Central memory CD8-positive, alpha-beta T cell (primary cell): ENCODE measurements at regions not wholly inside any gene's neighbourhood (a gene's known extent, or its start where the extent isn't known, plus 50 kb on each side); places are given as distances from the start of the nearest gene placed in this dataset.

Experiments
- ATAC-seq: fragments of 150-1000 bp; cut with Tn5 transposase; replicated peaks from 2 replicates; pipeline ENCODE4 v1.10.0; 2022; ENCODE audit warnings: mild to moderate bottlenecking, moderate FRiP score, moderate number of reproducible peaks; ENCODE audit not compliant: poor library complexity, severe bottlenecking; ENCODE audit errors: extremely low read depth
- DNase-seq, 2 donors: peaks; one replicate each; pipeline ENCODE4 v3.0.0; 2021; ENCODE audit warnings: low spot score in 2 of 2
- H3K27ac Mint-ChIP-seq: one replicate; pipeline ENCODE4 v1.8.0; 2022; ENCODE audit warnings: low read depth, mild to moderate bottlenecking, moderate library complexity, mixed read lengths
- H3K27me3 Mint-ChIP-seq: one replicate; pipeline ENCODE4 v1.8.0; 2022; ENCODE audit warnings: mixed read lengths
- H3K36me3 Mint-ChIP-seq: one replicate; pipeline ENCODE4 v1.8.0; 2022; ENCODE audit warnings: mild to moderate bottlenecking, moderate library complexity, mixed read lengths; ENCODE audit not compliant: insufficient read depth
- H3K4me1 Mint-ChIP-seq: one replicate; pipeline ENCODE4 v1.8.0; 2022; ENCODE audit warnings: mixed read lengths
- H3K4me3 Mint-ChIP-seq: one replicate; pipeline ENCODE4 v1.8.0; 2022; ENCODE audit warnings: mild to moderate bottlenecking, moderate library complexity, mixed read lengths
- H3K9me3 Mint-ChIP-seq: one replicate; pipeline ENCODE4 v1.8.0; 2022; ENCODE audit warnings: mixed read lengths

DNA sequence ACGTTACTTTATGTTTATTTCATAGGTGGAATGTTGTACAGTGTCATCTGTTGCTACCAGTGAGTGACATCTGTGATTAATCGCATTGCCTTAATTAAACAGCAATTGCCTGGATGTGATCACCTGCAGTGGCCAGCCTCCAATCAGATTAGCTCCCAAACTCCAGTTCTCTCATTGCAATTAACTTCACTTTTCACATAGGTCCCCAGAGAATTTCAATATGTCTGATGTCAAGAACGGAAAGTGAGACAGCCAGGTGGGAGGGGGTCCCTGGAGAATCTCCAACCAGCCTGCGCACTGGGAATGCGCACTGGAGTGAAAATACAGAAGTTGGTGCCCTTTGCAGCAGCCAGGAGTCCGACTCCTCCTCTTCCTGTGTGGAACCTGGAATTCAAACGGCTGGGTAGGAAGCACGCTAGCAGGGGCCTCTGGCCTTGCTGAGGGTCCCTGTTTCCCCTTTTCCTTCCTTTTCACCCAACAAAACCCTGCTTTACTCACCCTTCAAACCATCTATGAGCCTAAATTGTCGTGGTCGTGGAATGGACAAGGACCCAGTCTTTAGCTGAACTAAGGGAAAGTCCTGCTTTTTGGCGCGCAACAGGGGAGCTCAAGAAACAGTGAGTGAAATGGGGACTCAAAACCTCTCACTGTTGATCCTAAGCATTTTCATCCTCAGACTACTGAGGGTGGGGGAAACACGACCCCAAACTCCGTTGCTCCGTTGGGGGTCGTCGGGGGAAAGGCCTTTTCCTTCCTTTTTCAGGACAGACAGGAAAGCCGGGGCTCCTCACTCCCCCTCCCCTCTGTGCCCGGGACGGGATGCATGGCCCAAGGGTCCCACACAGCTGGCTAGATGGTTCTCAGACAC lies 1355.5 kb upstream of the LRRTM3 start:
- Mint-ChIP-seq H3K4me3 (no peak overlapping the region), H3K27ac (no peak overlapping the region), H3K9me3 (peaks cover 5% of the 10 kb centered on the region), H3K36me3 (peaks cover 2% of the 10 kb centered on the region), H3K27me3 (no peaks in the 10 kb centered on the region), H3K4me1 (no peaks in the 10 kb centered on the region)
- DNase-seq (no peak), ATAC-seq (no peak)

DNA sequence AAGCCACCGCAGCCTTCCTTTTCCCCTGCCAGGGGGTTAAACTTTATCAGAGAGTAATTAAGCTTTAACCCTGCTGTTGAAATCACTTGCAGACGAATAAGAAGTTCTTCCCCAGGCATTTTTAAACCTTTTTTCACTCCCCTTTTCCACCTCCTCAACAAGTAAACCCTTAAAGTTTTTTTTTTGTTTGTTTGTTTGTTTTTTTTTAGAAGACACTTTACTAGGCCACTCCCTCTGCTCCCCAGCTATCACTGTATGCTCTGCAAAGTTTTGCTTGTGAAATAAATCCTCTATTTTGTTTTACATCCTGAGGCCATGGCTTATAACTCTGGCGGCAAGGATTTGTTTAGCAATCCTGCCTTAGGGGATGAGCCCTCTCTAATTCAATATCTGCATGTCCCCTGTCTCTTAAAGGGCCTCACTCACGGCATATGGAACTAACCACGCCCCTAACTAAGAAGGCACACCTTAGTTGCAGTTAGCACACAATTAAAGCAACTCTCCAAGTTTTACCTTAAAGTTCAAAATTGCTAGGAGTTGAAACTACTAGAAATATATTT lies 1354.7 kb upstream of the LRRTM3 start:
- DNase-seq = no peak
- no peak overlapping the region for H3K27ac Mint-ChIP-seq
- no peaks in the 10 kb centered on the region for H3K27me3 Mint-ChIP-seq
- peaks cover 2% of the 10 kb centered on the region for H3K36me3 Mint-ChIP-seq
- H3K4me3 Mint-ChIP-seq = no peak overlapping the region
- no peaks in the 10 kb centered on the region for H3K4me1 Mint-ChIP-seq
- H3K9me3 Mint-ChIP-seq = peaks cover 5% of the 10 kb centered on the region
- ATAC-seq = no peak

DNA sequence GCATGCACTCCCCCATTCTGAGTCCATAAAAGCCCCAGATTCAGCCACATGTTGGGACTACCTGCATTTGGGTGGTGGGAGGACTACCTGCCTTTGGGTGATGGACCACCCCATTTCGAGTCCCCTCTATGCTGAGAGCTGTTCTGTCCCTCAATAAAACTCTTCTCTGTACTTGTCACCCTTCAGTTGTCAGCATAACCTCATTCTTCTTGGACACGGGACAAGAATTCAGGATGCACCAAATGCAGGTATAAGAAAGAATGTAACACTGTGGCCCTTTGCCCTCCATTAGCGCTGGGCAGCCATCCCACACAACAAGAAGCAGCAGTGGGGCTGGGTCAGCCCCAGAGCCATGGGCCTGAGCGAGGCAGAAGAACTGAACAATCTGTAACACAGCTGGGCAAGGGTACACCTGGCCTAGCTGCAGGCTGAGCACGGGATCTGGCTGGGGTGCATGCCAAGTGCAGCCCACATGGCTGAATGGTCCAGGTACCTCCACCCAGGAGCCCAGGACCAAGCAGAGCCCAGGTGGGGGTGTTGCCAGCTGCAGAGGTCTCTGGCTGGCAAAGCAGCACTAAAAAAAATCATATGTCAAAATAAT lies 1344.3 kb upstream of the LRRTM3 start:
- ATAC-seq = no peak
- no peak overlapping the region for H3K27ac Mint-ChIP-seq
- DNase-seq = no peak
- H3K4me3 Mint-ChIP-seq = no peak overlapping the region
- no peaks in the 10 kb centered on the region for H3K36me3 Mint-ChIP-seq
- peaks cover 19% of the 10 kb centered on the region for H3K9me3 Mint-ChIP-seq
- H3K27me3 Mint-ChIP-seq = no peaks in the 10 kb centered on the region
- H3K4me1 Mint-ChIP-seq = no peaks in the 10 kb centered on the region

DNA sequence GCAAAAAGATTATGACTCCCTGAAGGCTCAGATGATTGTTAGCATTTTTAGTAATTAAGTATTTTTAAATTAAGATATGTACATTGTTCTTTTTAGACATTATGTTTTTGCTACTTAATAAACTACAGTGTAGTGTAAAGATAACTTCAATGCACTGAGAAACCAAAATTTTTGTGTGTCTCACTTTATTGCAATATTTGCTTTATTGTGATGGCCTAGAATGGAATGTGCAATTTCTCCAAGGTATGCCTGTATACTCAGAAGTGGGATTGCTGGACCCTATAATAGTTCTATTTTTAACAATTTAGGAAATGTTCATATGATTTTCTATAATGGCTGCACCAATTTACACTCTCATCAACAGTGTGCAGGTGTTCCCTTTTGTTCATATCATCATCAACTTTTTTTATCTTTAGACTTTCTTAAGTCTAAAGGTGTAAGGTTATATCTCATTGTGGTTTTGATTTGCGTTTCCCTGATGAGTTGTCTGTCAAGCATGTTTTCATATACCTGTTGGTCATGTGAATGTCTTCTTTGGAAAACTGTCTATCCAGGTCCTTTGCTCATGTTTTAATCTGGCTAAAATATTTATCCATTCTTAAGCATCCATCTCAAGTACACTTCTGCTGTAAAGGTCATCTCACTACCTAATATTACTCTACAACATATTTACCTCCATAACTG lies 1323.5 kb upstream of the LRRTM3 start:
- no peaks in the 10 kb centered on the region for H3K27me3 Mint-ChIP-seq
- H3K4me1 Mint-ChIP-seq = no peaks in the 10 kb centered on the region
- peaks cover 15% of the 10 kb centered on the region for H3K9me3 Mint-ChIP-seq
- H3K4me3 Mint-ChIP-seq = no peak overlapping the region
- no peaks in the 10 kb centered on the region for H3K36me3 Mint-ChIP-seq
- ATAC-seq = no peak
- H3K27ac Mint-ChIP-seq = no peak overlapping the region
- no peak for DNase-seq

DNA sequence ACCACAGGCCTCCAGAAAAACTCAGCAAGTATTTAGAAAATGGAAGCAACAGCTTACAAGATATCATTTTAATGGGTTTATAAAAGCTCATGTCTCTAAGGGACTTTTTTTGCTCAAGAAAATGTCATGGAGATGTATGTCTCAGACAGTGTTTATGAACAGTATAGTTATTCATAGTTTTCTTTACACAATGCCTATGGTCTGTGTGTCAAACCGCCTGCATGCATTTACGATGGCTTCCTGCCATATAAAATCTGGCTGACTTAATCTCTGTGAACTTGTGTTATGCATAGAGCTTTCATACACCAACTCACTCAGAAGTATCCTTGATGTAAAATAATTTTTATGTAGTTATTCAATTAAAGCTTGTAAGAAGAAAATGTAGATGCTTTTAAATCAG lies 1314.2 kb upstream of the LRRTM3 start:
- no peak for DNase-seq
- no peak overlapping the region for H3K4me3 Mint-ChIP-seq

DNA sequence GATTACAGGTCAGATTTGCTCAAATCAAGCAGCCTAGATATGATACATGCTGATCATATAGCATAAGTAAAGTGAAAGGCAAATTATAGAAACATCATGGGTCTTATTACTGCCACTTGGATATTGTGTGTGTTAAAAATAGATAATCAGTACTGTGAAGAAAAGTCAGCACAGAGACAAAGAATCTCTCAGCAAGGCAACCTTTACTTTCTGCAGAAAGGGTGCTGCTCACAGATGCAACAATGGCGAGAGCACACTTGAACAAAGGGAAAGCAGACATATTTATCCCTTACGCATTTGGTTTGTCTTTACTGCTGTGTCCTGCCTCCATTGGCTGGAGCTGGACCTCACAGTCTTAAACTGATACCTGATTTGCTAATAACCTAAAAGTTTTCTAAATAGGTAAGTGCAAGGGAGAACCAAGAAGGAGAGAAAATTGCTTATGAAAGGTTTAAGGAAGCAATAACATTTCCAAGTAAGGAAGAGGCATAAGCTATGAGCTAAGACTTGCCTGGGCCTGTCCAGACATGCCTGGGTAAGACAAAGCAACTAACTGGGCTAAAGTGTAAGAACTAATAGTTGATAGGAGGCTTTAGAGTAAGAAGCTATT lies 1310.8 kb upstream of the LRRTM3 start:
- Mint-ChIP-seq H3K27me3 (no peaks in the 10 kb centered on the region), H3K36me3 (no peaks in the 10 kb centered on the region), H3K9me3 (peaks cover 13% of the 10 kb centered on the region), H3K4me3 (no peak overlapping the region), H3K4me1 (no peaks in the 10 kb centered on the region), H3K27ac (no peak overlapping the region)
- DNase-seq (no peak), ATAC-seq (no peak)

More for the DNA sequence above, 1314.2 kb upstream of the LRRTM3 start:
- H3K27me3 Mint-ChIP-seq = no peaks in the 10 kb centered on the region
- H3K4me1 Mint-ChIP-seq = no peaks in the 10 kb centered on the region
- ATAC-seq = no peak
- H3K36me3 Mint-ChIP-seq = no peaks in the 10 kb centered on the region
- H3K27ac Mint-ChIP-seq = no peak overlapping the region
- peaks cover 40% of the 10 kb centered on the region for H3K9me3 Mint-ChIP-seq

DNA sequence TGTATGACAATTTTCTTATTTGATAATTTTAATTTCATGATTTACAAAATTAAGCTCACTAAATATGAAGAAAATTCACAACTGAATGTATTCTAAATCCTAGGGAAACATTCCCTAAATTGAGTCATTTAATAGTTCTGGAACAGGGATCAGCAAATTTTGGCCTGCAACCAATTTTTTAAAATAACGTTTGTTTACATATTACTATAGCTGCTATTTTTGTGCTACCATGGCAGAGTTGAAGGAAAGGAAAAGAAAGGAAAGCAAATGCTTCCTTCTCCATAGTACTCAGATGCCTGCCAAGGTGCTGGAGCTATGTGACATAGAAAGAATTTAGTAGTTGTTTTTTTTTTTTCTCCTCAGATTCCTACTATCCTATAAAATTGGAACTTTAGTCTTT lies 1307.7 kb upstream of the LRRTM3 start:
- H3K27me3 Mint-ChIP-seq = no peaks in the 10 kb centered on the region
- peaks cover 19% of the 10 kb centered on the region for H3K9me3 Mint-ChIP-seq
- H3K27ac Mint-ChIP-seq = no peak overlapping the region
- no peak for DNase-seq
- no peak overlapping the region for H3K4me3 Mint-ChIP-seq
- no peaks in the 10 kb centered on the region for H3K36me3 Mint-ChIP-seq
- no peaks in the 10 kb centered on the region for H3K4me1 Mint-ChIP-seq
- ATAC-seq = no peak

DNA sequence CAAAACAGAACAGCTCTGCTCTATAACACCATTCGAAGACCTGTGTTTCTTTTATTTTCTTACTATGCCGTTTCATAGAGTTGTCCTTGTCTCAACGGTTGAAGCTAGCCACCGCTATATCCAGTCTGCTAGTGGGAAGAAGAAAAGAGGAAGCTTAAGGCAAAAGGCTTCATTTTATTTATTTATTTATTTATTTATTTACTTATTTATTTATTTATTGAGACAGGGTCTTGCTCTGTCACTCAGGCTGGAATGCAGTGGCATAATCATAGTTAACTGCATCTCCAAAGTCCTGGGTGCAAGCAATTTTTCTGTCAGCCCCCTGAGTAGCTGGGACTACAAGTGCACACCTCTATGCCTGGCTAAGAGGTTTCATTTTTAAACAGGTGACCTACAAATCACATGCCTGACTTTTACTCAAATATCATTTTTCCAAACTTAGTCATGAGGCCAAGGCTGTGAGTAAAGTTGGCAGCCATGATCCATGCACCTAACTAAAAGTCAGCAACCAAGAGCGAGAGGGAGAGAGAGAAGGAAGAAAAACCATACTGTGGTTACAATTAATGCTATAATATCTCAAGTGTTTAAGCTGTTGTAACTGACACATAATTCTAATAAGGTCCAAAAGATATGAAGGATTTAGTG lies 1305.3 kb upstream of the LRRTM3 start:
- H3K36me3 Mint-ChIP-seq = no peaks in the 10 kb centered on the region
- no peak overlapping the region for H3K4me3 Mint-ChIP-seq
- no peak overlapping the region for H3K27ac Mint-ChIP-seq
- peaks cover 12% of the 10 kb centered on the region for H3K9me3 Mint-ChIP-seq
- H3K4me1 Mint-ChIP-seq = no peaks in the 10 kb centered on the region
- ATAC-seq = no peak
- H3K27me3 Mint-ChIP-seq = no peaks in the 10 kb centered on the region
- DNase-seq = no peak

DNA sequence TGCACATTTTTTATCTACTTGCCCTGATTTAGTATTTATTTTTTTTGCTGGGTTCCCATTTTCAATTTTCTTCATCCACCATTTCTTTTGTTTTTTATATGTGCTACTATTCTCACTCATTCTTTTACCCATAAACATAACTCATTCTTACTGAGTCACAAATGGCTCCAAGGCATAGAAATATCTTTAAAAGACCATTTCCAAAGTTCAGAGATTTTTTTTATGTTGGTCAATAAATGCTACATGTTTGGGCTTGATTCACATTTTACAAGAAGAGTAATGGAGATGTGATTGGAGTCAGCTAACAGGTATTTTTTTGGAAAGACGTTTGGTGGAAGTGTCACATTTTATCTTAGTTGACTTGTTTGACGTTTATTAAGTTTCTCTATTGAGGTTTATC lies 1303.2 kb upstream of the LRRTM3 start:
- Mint-ChIP-seq H3K4me3 (no peak overlapping the region), H3K27me3 (no peaks in the 10 kb centered on the region), H3K36me3 (no peaks in the 10 kb centered on the region), H3K9me3 (peaks cover 12% of the 10 kb centered on the region), H3K4me1 (no peaks in the 10 kb centered on the region), H3K27ac (no peak overlapping the region)
- DNase-seq (no peak), ATAC-seq (no peak)

DNA sequence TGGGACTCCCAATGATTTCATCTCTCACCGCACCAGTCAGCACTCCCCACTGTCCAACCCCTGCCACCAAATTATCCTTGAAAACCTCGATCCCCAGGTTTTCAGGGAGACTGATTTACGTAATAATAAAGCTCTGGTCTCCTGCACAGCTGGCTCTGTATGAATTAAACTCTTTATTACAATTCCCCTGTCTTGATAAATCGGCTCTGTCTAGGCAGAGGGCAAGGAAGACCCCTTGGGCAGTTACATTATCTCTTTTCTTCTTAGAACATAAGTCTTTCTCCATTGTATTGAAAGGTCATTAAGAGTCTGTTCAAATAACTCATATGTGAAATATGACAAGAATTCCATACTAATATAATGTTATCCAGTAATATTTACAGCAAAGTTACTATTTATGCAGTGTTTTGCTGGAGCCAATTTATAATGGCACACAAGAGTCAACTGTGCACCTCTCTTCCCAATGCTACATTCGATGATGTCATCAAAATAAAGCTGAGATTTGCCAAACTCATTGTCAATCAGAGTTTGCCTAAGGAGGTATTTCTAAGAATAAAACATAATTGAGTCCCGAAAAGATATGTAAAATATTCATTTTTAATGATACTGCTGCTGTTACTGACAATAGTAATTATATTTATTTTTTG lies 1297.2 kb upstream of the LRRTM3 start:
- H3K36me3 Mint-ChIP-seq = no peaks in the 10 kb centered on the region

DNA sequence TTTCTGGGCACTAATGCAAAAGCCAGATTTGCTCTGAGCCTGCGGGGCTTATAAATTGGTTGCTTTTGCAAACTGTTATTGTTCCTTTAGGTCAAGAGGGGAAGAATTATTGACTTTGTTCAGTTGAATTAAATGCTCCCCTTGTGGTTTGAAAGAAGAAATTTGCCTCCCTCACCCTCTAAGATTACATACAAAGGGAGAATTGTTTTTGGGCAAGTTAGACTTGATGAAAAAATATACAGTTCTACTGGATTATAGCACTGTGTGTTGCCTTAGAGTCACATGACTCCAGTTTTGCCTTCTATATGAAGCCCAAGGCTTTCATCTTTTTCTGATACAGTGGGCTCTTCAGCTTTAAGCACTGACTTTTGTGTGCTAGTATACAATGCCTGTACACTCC lies 1265.8 kb upstream of the LRRTM3 start:
- H3K4me3 Mint-ChIP-seq = no peak overlapping the region
- ATAC-seq (no peak), DNase-seq (no peak)
- H3K9me3 Mint-ChIP-seq = peaks cover 3% of the 10 kb centered on the region
- H3K36me3 Mint-ChIP-seq = no peaks in the 10 kb centered on the region
- no peak overlapping the region for H3K27ac Mint-ChIP-seq
- H3K4me1 Mint-ChIP-seq = no peaks in the 10 kb centered on the region
- H3K27me3 Mint-ChIP-seq = no peaks in the 10 kb centered on the region

More for the DNA sequence above, 1297.2 kb upstream of the LRRTM3 start:
- Mint-ChIP-seq H3K27me3 (no peaks in the 10 kb centered on the region), H3K9me3 (peaks cover 4% of the 10 kb centered on the region), H3K4me1 (no peaks in the 10 kb centered on the region), H3K27ac (no peak overlapping the region), H3K4me3 (no peak overlapping the region)
- DNase-seq (no peak), ATAC-seq (no peak)

DNA sequence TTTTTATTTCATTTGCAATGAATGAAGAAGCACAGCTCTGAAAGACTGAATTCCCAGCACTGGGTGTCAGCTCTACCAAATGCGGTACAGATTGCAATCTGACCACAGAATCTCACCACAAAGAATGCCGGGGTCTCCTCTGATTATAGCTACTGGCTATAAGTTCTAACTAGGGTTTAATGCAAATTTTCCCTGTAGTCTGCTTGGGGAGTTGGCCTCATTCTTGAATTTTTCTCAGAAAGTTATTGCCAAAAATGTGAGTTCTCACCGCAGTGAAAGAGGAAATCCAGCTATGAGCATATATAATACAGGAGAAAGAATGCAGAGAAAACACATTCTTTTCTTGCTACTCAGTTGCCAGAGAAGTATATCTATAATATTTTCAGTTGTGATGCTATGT lies 1255.7 kb upstream of the LRRTM3 start:
- ATAC-seq (no peak), DNase-seq (no peak)
- H3K27me3 Mint-ChIP-seq = no peaks in the 10 kb centered on the region
- no peaks in the 10 kb centered on the region for H3K4me1 Mint-ChIP-seq
- H3K36me3 Mint-ChIP-seq = no peaks in the 10 kb centered on the region
- H3K9me3 Mint-ChIP-seq = peaks cover 12% of the 10 kb centered on the region
- no peak overlapping the region for H3K27ac Mint-ChIP-seq
- H3K4me3 Mint-ChIP-seq = no peak overlapping the region
